ENCODE measurements at regions not wholly inside any gene's neighbourhood (a gene's known extent, or its start where the extent isn't known, plus 50 kb on each side); places are given as distances from the start of the nearest gene placed in this dataset.

GRCh38 chr11:119906376-119906775, 177.4 kb upstream of the NECTIN1 start:
- no peak for DNase-seq
- no peak for ATAC-seq

DNA sequence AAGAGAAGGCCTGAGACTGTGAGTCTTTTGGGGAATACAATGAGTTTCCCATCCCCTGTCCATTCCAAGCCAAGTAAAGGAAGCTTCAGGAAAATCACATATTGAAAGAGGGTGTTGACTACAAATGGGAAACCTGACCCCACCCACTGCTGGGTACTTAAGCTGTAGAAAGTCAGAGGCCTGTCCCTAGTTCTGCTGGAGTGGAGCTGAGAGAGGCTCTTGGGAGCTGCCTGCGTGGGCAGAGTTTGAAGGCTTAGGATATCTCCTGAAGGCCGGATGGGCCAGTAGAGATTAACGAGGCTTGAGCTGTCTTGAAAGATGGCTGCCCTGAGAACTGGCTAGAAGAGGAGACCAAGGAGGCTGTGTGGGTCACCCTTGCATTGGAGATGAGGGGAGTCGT, 176.2 kb upstream of the NECTIN1 start:
- ATAC-seq = no peak
- DNase-seq = no peak

GRCh38 chr11:119904531-119905035, 175.6 kb upstream of the NECTIN1 start:
- ATAC-seq (no peak), DNase-seq (no peak)

- no peak for DNase-seq
- ATAC-seq = no peak
These were observed 174.8 kb upstream of the NECTIN1 start for GRCh38 chr11:119903821-119904220.

DNA sequence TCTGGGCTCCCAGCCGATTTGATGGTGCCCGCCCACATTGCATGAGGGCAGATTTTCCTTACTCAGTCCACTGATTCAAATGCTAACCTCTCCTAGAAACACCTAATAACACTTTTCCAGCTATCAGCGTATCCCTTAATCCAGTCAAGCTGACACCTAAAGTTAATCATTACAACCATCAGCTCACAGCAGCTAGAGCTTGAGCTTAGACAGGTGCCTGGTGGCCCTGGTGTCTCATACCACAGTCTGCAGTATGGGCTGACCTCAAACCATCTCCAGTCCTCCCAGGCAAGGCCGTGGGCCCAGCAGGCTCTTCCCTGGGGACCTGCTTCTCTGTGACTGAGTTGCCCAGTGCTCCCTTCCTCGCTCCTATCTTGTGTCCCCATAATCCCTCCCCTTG, 174.4 kb upstream of the NECTIN1 start:
- ATAC-seq (no peak), DNase-seq (no peak)

- ATAC-seq (no peak), DNase-seq (no peak)
These were observed 173.7 kb upstream of the NECTIN1 start for GRCh38 chr11:119902656-119903231.

- no peak for ATAC-seq
These were observed 172.9 kb upstream of the NECTIN1 start for GRCh38 chr11:119901657-119902577.

GRCh38 chr11:119899997-119900396, 171.0 kb upstream of the NECTIN1 start:
- ATAC-seq (no peak), DNase-seq (no peak)

More at GRCh38 chr11:119901657-119902577, 172.9 kb upstream of the NECTIN1 start:
- no peak for DNase-seq

GRCh38 chr11:119897576-119897975, 168.6 kb upstream of the NECTIN1 start:
- ATAC-seq (no peak), DNase-seq (no peak)

DNA sequence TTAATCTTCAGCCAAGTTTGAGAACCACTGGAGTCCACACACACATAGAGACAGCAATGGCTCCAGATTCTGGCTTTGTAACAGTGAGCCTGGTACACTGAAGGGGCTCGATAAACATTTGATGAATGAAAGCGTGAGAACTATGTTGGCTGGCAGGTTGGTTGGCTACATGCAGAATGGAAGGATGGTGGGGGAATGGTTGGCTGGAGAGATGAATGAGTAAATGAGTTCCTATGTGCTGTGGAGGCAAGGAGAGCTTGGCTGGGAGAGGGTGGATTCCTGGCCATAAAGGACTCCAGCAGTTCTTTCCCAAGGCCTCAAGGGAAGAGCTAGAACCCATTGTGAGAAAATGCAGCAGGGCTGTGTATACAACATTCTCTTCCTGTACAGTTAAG, 168.0 kb upstream of the NECTIN1 start:
- DNase-seq (no peak), ATAC-seq (no peak)

DNA sequence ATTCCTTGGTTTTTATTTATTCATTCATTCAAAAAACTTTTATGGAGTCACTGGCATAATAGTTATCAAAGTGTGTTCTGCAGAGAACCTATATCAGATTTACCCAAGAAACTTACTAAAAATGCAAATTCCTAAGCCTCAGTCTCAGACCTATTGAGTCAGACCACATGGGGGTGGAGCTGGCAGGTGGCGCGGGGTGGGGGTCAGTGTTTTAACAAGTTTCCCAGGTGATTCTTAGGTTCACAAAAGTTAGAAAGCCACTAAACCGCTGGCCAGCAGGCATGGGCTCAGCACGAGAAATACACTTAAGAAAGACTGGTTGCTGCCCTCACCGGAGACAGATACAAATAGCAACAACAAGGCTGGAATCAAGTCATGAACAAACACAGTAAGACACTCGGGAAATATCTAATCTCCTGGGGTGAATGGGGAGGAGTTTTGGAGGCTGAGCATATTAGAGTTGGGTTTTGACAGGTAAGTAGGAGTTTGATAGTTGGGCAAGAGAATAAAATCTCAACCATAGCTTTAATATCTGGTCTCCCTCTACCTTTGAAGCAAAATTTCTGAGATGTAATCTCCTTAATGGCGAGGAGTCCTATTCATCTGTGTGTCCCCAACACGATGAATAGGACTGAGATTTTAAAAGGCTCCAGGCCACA, 167.5 kb upstream of the NECTIN1 start:
- DNase-seq (no peak), ATAC-seq (no peak)

DNA sequence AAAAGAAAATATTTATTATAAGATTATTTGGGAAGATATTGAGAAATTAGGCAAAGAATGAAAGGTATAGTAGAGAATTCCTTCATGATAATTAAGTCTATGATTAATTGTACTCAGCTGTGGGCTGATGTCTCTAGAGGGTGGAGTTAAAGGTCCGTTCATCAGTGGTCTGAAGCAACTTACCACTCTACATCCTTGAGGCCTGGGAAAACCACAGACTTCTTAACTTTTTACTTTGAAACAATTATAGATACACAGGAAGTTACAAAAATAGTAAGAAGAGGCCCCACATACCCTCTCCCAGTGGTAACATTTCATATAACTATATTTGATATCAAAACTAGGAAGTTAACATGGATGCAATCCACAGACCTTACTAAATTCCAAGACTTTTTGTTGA, 167.0 kb upstream of the NECTIN1 start:
- ATAC-seq (no peak), DNase-seq (no peak)

- ATAC-seq = no peak
- no peak for DNase-seq
These were observed 165.9 kb upstream of the NECTIN1 start for GRCh38 chr11:119894916-119895315.

DNA sequence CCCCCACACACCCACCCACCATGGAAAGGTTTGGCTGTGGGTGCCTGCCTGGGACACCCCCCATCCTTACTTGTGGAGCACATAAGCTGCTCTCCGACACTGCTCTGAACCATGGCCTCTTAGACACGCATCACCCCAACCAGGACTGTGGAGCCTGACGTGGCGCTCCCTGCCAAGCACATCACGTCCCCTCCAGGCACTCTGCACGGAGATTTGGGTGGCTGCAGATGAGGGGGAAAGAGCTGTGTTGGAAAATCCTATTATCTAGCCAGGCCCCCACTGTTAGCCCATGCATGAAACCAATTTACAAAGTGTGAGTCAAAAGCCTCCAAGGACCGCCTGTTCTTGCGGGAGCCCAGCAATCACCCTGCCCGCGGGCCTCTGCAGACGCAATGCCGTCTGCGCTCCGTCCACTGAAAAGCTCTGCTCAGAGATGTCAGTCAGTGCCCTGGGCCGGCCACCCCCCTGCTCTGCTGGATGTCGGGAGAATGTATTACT, 163.4 kb upstream of the NECTIN1 start:
- ATAC-seq = peak; percentile 33

DNA sequence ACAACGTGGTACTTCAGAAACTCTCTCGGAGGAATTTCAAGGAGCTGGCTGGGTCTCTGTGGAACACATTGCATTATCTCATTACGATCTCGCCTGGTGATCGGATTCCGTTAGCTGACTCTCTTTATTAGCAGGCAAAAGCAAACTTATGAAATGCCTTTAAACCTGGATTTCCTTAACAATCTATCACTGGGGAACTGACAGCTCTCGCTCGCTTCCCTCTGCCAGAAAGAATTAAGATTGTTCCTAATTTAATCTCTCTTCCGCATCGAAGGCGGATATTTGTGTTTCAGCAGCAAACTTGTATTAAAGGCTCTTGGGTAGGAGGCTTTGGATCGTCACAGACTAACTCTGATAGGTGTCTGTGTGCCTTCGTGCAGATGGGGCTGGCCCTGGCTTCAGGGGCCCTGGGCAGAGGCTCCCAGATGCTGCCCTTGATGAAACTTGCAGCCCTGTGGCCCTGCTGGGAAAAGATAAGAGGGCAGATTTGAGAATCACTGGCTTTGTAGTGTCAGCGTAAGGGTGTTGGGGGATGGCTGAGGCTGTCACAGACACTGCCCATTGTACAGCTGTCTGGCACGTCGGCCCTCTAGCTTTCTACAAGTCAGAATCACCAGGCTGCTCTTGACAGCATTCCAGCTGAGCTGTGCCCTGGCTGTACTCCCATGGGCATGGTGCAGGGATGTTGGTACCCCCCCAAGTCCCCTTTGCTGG, 162.2 kb upstream of the NECTIN1 start:
- ATAC-seq (no peak), DNase-seq (no peak)

More for the DNA sequence above, 163.4 kb upstream of the NECTIN1 start:
- DNase-seq = no peak

DNA sequence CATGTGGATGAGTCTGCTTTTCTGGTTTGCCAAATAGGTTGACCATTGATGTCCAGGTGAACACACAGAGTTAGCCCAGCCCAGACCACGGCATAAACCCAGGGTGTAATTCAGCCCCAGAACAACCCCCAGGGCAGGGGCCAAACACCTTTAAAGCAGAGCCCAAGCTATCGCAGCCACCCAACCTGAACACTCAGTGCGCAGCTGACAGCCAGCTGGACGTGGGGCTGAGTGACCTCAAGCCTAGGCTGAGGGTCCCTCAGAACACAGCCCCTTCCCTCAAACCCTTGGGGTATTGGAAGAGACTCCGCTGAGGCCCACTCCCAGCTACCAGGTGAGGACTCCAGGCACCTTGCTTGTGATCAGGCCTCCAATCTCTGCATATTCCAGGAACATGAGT, 161.5 kb upstream of the NECTIN1 start:
- DNase-seq = no peak
- ATAC-seq = no peak

- ATAC-seq (no peak), DNase-seq (no peak)
These were observed 160.8 kb upstream of the NECTIN1 start for GRCh38 chr11:119889728-119890280.

GRCh38 chr11:119889111-119889510, 160.1 kb upstream of the NECTIN1 start:
- ATAC-seq (no peak), DNase-seq (no peak)

GRCh38 chr11:119888119-119888518, 159.1 kb upstream of the NECTIN1 start:
- DNase-seq (no peak), ATAC-seq (no peak)

GRCh38 chr11:119886667-119887230, 157.7 kb upstream of the NECTIN1 start:
- DNase-seq = no peak
- no peak for ATAC-seq

- ATAC-seq (no peak), DNase-seq (no peak)
These were observed 157.0 kb upstream of the NECTIN1 start for GRCh38 chr11:119885861-119886567.
